Effector memory CD4-positive, alpha-beta T cell (primary cell): ENCODE measurements at regions not wholly inside any gene's neighbourhood (a gene's known extent, or its start where the extent isn't known, plus 50 kb on each side); places are given as distances from the start of the nearest gene placed in this dataset.

Source experiments
- DNase-seq, 3 donors: peaks; one replicate each; pipeline ENCODE4 v3.0.0-alpha.2; 2020
- H3K27ac ChIP-seq: 2 replicates; pipeline ENCODE4 v1.7.0; 2013; ENCODE audit warnings: mild to moderate bottlenecking, low read length, moderate library complexity; ENCODE audit not compliant: insufficient read depth, poor library complexity, severe bottlenecking
- H3K27me3 ChIP-seq: replicated peaks from 2 replicates; pipeline ENCODE4 v1.7.0; 2013; ENCODE audit warnings: mild to moderate bottlenecking, low read length; ENCODE audit not compliant: insufficient read depth, control insufficient read depth, poor library complexity, severe bottlenecking
- H3K36me3 ChIP-seq: 2 replicates; pipeline ENCODE4 v1.7.0; 2013; ENCODE audit warnings: mild to moderate bottlenecking, low read length, moderate library complexity; ENCODE audit not compliant: control insufficient read depth, insufficient read depth
- H3K4me1 ChIP-seq: 2 replicates; pipeline ENCODE4 v1.7.0; 2013; ENCODE audit warnings: low read length, mild to moderate bottlenecking; ENCODE audit not compliant: control insufficient read depth, insufficient read depth, poor library complexity, severe bottlenecking
- H3K4me3 ChIP-seq: 2 replicates; pipeline ENCODE4 v1.7.0; 2013; ENCODE audit warnings: low read length, low read depth, mild to moderate bottlenecking; ENCODE audit not compliant: insufficient read depth, poor library complexity, severe bottlenecking
- H3K9me3 ChIP-seq: 2 replicates; pipeline ENCODE4 v1.7.0; 2013; ENCODE audit warnings: mild to moderate bottlenecking, low read length, moderate library complexity; ENCODE audit not compliant: control insufficient read depth

GRCh38 chr3:145882436-145882835, 278.5 kb downstream of the PLOD2 start:
- Histone ChIP-seq H3K36me3 (no peaks in the 10 kb centered on the region), H3K27me3 (no peaks in the 10 kb centered on the region), H3K27ac (no peak overlapping the region), H3K9me3 (no peaks in the 10 kb centered on the region), H3K4me1 (no peaks in the 10 kb centered on the region), H3K4me3 (no peak overlapping the region)
- no peak for DNase-seq

- Histone ChIP-seq H3K27ac (no peak overlapping the region), H3K9me3 (no peaks in the 10 kb centered on the region), H3K4me3 (no peak overlapping the region), H3K36me3 (no peaks in the 10 kb centered on the region), H3K27me3 (no peaks in the 10 kb centered on the region), H3K4me1 (no peaks in the 10 kb centered on the region)
- no peak for DNase-seq
Observed at GRCh38 chr3:145889730-145890129, 271.3 kb downstream of the PLOD2 start.

- H3K36me3 ChIP-seq, result no peaks in the 10 kb centered on the region
- no peak for DNase-seq
- H3K4me1 ChIP-seq, result no peaks in the 10 kb centered on the region
- no peaks in the 10 kb centered on the region for H3K27me3 ChIP-seq
- no peaks in the 10 kb centered on the region for H3K9me3 ChIP-seq
- no peak overlapping the region for H3K4me3 ChIP-seq
- H3K27ac ChIP-seq, result no peak overlapping the region
Observed at GRCh38 chr3:145892869-145893268, 268.1 kb downstream of the PLOD2 start.

GRCh38 chr3:145893331-145893730, 267.7 kb downstream of the PLOD2 start:
- DNase-seq, result no peak
- no peak overlapping the region for H3K27ac ChIP-seq
- no peak overlapping the region for H3K4me3 ChIP-seq
- no peaks in the 10 kb centered on the region for H3K4me1 ChIP-seq
- no peaks in the 10 kb centered on the region for H3K36me3 ChIP-seq
- no peaks in the 10 kb centered on the region for H3K9me3 ChIP-seq
- no peaks in the 10 kb centered on the region for H3K27me3 ChIP-seq

- Histone ChIP-seq H3K4me1 (no peaks in the 10 kb centered on the region), H3K4me3 (no peak overlapping the region), H3K9me3 (no peaks in the 10 kb centered on the region), H3K27ac (no peak overlapping the region), H3K27me3 (no peaks in the 10 kb centered on the region), H3K36me3 (no peaks in the 10 kb centered on the region)
- no peak for DNase-seq
Observed at GRCh38 chr3:145898487-145898886, 262.5 kb downstream of the PLOD2 start.

- H3K4me3 ChIP-seq, result no peak overlapping the region
- H3K27me3 ChIP-seq, result no peaks in the 10 kb centered on the region
- H3K9me3 ChIP-seq, result no peaks in the 10 kb centered on the region
- no peak for DNase-seq
- H3K36me3 ChIP-seq, result no peaks in the 10 kb centered on the region
- H3K4me1 ChIP-seq, result no peaks in the 10 kb centered on the region
- H3K27ac ChIP-seq, result no peak overlapping the region
Observed at GRCh38 chr3:145899241-145899640, 261.7 kb downstream of the PLOD2 start.

GRCh38 chr3:145900056-145900829, 260.7 kb downstream of the PLOD2 start:
- Histone ChIP-seq H3K27ac (no peak overlapping the region), H3K36me3 (no peaks in the 10 kb centered on the region), H3K4me1 (no peaks in the 10 kb centered on the region), H3K27me3 (no peaks in the 10 kb centered on the region), H3K9me3 (no peaks in the 10 kb centered on the region), H3K4me3 (no peak overlapping the region)
- DNase-seq, result no peak

GRCh38 chr3:145902166-145902565, 258.8 kb downstream of the PLOD2 start:
- no peaks in the 10 kb centered on the region for H3K9me3 ChIP-seq
- H3K27ac ChIP-seq, result no peak overlapping the region
- no peak overlapping the region for H3K4me3 ChIP-seq
- no peak for DNase-seq
- H3K4me1 ChIP-seq, result no peaks in the 10 kb centered on the region
- H3K27me3 ChIP-seq, result no peaks in the 10 kb centered on the region
- H3K36me3 ChIP-seq, result no peaks in the 10 kb centered on the region

GRCh38 chr3:145903472-145904013, 257.4 kb downstream of the PLOD2 start:
- H3K9me3 ChIP-seq, result no peaks in the 10 kb centered on the region
- no peak overlapping the region for H3K27ac ChIP-seq
- H3K4me3 ChIP-seq, result no peak overlapping the region
- no peaks in the 10 kb centered on the region for H3K36me3 ChIP-seq
- no peaks in the 10 kb centered on the region for H3K27me3 ChIP-seq
- H3K4me1 ChIP-seq, result no peaks in the 10 kb centered on the region
- DNase-seq, result no peak

- Histone ChIP-seq H3K27me3 (no peaks in the 10 kb centered on the region), H3K4me3 (no peak overlapping the region), H3K4me1 (no peaks in the 10 kb centered on the region), H3K9me3 (no peaks in the 10 kb centered on the region), H3K36me3 (no peaks in the 10 kb centered on the region), H3K27ac (no peak overlapping the region)
- DNase-seq, result no peak
Observed at GRCh38 chr3:145904138-145904537, 256.8 kb downstream of the PLOD2 start.
